OCI-LY7 (cell line): ENCODE measurements at regions not wholly inside any gene's neighbourhood (a gene's known extent, or its start where the extent isn't known, plus 50 kb on each side); places are given as distances from the start of the nearest gene placed in this dataset.

Experiments used
- EZH2phosphoT487 ChIP-seq: fragments of 200-600 bp; sonication (generic); IDR thresholded peaks from 2 replicates; pipeline ENCODE4 v1.6.1; 2018; ENCODE audit warnings: low read depth, borderline replicate concordance, mild to moderate bottlenecking, mixed run types, antibody characterized with exemption, low read length, moderate library complexity, mixed read lengths
- TF ChIP-seq, protein P1 (sequence below): fragments of 200-600 bp; sonication (generic); conservative IDR thresholded peaks from 2 replicates; pipeline ENCODE4 v1.5.1; 2014; ENCODE audit warnings: mild to moderate bottlenecking, antibody characterized with exemption, low read length, moderate library complexity, mixed read lengths

- TF ChIP-seq, protein P1, sequence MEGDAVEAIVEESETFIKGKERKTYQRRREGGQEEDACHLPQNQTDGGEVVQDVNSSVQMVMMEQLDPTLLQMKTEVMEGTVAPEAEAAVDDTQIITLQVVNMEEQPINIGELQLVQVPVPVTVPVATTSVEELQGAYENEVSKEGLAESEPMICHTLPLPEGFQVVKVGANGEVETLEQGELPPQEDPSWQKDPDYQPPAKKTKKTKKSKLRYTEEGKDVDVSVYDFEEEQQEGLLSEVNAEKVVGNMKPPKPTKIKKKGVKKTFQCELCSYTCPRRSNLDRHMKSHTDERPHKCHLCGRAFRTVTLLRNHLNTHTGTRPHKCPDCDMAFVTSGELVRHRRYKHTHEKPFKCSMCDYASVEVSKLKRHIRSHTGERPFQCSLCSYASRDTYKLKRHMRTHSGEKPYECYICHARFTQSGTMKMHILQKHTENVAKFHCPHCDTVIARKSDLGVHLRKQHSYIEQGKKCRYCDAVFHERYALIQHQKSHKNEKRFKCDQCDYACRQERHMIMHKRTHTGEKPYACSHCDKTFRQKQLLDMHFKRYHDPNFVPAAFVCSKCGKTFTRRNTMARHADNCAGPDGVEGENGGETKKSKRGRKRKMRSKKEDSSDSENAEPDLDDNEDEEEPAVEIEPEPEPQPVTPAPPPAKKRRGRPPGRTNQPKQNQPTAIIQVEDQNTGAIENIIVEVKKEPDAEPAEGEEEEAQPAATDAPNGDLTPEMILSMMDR, result no peak
- TF ChIP-seq EZH2phosphoT487, result no peak
These were observed 110.1 kb upstream of the PTPN1 start for GRCh38 chr20:50399917-50400704.
